Stimulated activated CD4-positive, alpha-beta T cell treated with anti-CD3 and anti-CD28 coated beads, Interleukin-1b, Interleukin-23, amount 100 ng/mL, for 24 hours (primary cell): ENCODE measurements at regions not wholly inside any gene's neighbourhood (a gene's known extent, or its start where the extent isn't known, plus 50 kb on each side); places are given as distances from the start of the nearest gene placed in this dataset.

ENCODE experiments used
- DNase-seq, 4 experiments: peaks; one replicate each; pipeline ENCODE4 v3.0.0-alpha.2; 2020; ENCODE audit warnings: low read depth in 4 of 4, low spot score in 1 of 4

DNA sequence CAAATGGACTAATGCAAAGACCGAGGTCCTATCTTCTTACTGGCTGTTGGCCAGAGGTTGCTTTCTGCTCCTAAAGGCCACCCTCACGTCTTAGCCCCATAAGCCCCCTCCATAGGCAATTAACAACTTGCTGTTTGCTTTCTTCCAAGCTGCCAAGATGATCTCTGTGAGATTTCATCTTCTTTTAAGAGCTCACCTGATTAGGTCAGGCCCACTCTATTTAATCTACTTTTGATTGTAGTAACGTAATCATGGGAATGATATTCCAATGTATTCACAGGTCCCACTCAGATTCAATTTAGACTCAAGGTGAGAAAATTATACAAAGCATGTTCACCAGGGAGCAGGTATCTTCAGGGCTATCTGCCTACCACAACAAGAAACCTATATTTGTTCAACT is 84.4 kb upstream of the RAD23B start:
- no peak for DNase-seq

DNA sequence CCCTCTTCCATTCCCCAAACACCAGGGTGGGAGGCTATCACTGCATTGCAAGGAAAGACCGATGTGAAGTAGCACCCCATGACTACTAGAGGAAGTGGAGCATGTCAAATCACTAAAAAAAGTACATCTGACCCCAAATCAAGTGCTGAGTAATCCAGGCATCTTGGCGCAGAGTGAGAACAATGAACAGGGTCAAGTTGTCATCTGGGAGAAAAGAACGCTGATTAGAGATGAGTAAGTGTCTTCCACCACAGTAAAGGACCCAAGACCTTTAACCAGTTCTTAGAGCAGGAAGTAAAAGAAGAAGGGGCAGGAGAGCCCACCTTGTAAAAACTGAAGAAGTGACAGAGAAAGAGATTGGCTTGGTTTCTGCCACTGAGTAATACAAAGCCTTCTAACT is 75.0 kb upstream of the RAD23B start:
- no peak for DNase-seq

DNA sequence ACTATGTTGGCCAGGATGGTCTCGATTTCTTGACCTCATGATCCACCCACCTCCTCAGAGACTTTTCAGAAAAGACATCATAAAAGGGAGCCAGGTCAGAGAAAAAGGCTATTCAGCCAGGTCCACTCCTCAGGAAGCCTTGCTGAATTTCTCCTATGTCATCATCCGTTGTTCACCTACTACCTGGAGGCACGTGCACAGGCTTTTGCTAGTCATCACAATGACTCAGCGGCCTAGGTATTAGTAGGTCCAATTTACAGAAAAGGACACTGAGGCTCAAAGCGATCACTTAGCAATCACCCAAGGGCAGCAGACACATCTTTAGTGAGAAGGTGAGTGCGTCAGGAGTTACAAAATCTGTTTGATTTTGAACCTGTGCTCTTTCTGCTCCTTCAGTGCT is 72.3 kb upstream of the RAD23B start:
- DNase-seq: no peak

DNA sequence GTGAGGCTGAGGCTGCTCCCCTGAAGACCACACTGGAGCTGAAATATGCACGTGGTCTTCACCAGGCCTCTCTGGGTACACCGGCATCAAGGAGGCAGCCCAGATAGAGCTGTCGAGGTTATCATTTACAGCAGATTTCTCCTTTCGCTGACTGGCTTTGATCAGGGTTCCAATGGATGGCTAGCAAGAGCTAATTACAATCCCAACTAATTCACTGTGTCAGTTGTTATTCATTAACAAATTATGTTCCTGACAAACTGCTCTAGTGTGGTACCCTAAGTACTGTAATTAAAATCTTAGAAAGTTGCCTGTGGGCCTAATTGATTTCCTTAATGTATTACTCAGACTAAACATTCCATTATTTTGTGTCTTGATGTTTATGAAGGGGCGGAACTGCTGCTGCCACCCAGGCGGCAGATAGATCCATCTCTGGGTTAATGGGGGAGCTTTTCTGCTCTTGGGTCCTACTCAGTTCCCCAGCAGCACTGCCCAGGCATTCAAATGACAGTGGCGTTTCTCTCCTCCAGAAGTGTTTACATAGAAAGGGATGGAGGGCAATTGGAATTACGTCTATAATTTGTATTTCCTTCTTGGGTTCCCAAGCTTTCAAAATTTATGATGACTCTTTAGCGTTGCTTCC is 71.7 kb upstream of the RAD23B start:
- DNase-seq: no peak

GRCh38 chr9:107212613-107213012 is 70.5 kb upstream of the RAD23B start:
- no peak for DNase-seq

DNA sequence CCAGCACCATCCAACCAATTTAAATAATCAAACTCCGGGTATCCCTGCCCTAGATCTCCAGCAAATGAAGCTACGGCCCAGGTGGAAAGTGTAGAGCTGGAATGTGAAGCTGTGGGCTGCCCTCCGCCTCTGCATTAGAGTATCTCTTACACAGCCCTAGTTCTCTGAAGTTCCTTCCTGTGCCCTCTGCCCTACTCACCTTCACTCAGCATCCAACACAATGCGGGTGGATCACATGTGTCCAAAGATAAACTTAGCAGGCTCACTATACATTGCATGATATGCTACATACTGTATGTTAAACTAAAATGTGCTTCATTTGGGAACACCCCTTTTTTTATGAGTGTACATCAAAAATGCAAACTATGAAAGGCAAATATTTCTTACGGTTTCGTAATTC is 70.0 kb upstream of the RAD23B start:
- no peak for DNase-seq

DNA sequence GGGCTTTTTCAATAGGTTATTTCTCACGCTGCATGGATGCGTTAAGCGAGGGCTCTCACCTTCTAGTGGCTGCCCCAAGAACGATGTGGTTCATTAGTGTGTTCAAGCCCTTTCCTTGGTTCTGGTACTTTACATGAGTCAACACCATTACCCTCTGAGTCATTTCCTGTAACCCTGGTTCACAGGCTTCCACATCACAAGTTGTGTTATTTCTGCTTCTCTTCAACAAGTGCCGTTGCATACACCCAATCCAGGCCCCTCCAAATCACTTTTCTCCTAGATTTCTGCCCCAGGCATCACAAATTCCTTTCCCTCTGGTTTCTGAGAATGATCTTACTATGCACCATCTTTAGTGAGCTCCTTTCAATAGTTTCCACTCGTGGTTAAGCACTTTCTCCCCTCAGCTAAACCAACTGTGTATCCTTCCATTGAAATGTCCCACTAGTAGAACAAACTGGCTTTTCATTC is 69.5 kb upstream of the RAD23B start:
- peak in 1 of 4 experiments; percentile 2 for DNase-seq

DNA sequence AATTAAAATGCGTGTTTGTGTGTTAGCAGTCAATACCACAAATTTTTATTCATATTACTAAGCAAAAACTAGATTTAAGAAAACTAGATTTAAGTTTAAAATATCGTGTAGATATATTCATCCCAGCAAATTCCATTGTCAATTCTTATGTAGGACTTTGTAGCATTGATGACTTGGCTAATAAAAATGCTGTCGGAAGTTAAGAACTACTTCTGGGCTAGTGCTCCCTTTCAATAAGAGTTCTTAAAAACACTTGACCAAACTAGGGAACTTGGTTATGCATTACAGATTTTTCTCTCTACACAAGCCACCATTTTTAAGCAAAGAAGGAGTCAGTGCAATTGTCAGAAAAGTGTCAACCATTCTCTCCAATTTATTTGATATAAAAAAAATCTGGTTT is 68.7 kb upstream of the RAD23B start:
- DNase-seq: no peak

DNA sequence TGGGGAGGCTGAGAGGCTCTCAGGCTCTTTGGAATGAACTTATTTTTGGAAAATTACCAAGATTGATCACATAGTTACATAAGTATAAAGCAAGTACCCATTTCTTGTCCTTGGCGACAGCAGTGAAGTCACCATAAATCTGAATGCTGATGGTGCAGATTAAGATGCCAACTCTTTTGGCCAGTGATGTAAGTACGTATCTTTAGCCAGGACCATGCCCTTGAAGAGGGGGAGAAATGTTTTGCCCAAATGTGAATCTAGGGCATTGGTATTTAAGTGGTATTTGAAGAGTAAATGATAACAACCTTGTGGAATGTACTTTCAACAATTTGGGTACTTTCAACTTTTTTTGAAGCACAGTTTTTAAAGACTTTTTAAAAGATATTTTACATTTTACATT is 68.2 kb upstream of the RAD23B start:
- DNase-seq: no peak

GRCh38 chr9:107215381-107215780 is 67.7 kb upstream of the RAD23B start:
- no peak for DNase-seq

DNA sequence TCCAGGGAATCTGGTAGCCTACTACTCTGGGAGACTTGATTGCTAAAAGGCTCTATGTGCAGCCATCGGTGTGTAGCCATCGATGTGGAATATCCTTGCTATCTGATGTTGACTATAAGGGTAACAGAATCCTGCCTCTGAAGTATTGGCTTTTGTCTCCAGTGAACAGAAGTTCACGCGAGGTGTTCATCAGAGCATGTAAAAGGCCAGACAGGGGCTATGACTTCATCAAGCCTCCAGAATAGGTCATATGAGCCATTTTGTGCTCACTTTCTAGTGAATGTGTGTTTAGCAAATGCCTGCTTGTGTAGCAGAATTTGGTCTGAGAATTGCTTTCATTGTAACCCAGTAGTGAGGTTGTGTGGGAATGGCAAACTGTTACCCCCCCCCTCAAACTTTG is 66.8 kb upstream of the RAD23B start:
- DNase-seq: no peak

- DNase-seq: no peak
Measured at GRCh38 chr9:107218829-107219485, 64.1 kb upstream of the RAD23B start.

GRCh38 chr9:107219486-107220077 is 63.5 kb upstream of the RAD23B start:
- no peak for DNase-seq

DNA sequence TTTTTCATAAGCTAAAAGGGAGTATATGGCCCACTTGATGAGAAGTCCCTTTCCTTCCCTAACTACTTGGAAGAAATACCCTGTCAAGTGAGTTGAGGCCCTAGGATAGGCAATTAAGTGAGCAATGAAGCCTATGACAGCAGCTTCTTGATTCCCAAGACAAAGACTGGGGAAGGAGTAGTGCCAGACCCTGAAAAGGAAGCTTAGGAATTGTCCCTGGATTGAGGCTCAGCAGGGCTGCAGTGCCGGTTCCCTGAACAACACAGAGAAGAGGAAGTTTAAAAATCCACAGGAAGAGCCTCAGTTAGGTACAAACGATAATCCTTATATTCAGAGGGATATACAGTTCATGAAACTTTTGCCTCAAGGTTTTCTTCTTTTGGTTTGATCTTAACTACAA is 61.8 kb upstream of the RAD23B start:
- DNase-seq: no peak

GRCh38 chr9:107222020-107222522 is 61.0 kb upstream of the RAD23B start:
- DNase-seq: no peak

- no peak for DNase-seq
Measured at GRCh38 chr9:107223381-107223780, 59.7 kb upstream of the RAD23B start.

DNA sequence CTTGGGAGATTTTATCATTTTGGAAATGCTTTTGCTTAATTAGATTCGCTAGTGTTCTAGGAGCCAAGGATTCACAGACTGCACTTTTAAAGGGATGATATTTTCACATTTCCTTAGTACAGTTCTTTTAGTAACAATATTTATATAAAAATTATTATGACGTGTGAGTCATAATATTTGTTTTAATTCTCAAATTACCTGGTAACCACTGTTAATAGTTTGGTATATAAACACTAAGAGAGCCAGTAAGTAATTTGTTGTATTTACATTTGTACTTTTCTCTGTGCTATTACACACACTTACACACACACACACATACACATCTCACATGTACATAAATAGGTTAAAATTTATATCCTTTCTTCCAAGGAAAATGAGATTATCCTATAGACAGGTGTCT is 58.8 kb upstream of the RAD23B start:
- no peak for DNase-seq

- DNase-seq: no peak
Measured at GRCh38 chr9:107226421-107226820, 56.7 kb upstream of the RAD23B start.

DNA sequence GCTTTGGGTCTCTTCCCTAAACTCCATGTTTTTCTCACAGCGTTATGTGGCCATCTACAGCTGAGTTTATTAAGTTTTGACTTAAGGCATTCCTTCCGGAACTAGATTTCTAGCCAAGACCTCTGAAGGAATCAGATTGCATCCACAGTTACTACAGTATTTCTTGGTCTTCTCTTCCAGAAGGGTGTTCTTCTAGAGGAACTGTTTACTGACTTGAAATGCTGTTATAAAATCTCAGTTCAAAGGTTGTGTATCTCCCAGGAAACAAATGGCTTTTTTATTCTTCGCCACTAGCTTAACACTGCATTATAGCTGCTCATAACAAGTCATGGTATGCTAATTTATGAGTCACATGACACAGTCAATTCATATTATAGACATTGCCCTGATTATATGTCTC is 55.3 kb upstream of the RAD23B start:
- no peak for DNase-seq

GRCh38 chr9:107228496-107229039 is 54.5 kb upstream of the RAD23B start:
- DNase-seq: no peak

DNA sequence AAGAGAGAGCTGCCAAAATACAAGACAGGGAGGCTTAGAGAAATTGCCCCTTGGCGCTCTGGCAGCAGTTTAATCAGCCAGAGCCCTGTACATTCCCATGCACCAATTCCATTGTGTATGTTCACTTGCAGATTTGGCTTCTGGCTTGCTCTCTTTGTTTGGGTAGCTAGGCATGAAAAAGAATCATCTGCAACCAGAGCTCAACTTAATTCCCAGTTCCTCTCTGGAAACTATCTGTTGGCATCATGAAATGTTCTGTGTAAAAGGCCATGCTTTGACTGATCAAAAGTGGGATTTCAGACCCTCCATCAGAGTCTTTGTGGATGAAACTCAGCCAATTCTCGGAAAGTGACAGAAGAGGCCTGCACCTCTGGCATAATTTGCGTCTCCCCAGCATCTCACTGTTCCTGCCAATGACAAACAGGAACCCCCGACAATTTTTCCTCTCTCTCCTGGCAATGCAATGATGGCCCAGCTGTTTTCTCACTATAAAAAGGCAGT is 53.8 kb upstream of the RAD23B start:
- DNase-seq: no peak
